Liver (tissue), 7 donors: ENCODE measurements at regions not wholly inside any gene's neighbourhood (a gene's known extent, or its start where the extent isn't known, plus 50 kb on each side); places are given as distances from the start of the nearest gene placed in this dataset.

ENCODE experiments used
- DNase-seq: peaks from one replicate; pipeline ENCODE4 v3.0.0-alpha.2; 2017; ENCODE audit warnings: low spot score
- H3K27ac ChIP-seq, 2 donors: one replicate each; pipeline ENCODE4 v1.7.0; 2013; ENCODE audit warnings: inconsistent platforms in 2 of 2, low read length in 2 of 2, control low read depth in 1 of 2, low read depth in 1 of 2, mild to moderate bottlenecking in 1 of 2
- H3K27me3 ChIP-seq, 4 donors: one replicate each; pipeline versions ENCODE4 v1.6.1 to v1.7.0; 2013; ENCODE audit warnings: low read length in 3 of 4, inconsistent platforms in 1 of 4, mild to moderate bottlenecking in 1 of 4, moderate library complexity in 1 of 4; ENCODE audit not compliant: control insufficient read depth in 4 of 4, insufficient read depth in 4 of 4
- H3K36me3 ChIP-seq, 4 donors: one replicate each; pipeline versions ENCODE4 v1.6.1 to v1.7.0; 2013; ENCODE audit warnings: low read length in 3 of 4, mild to moderate bottlenecking in 3 of 4, low read depth in 1 of 4, moderate library complexity in 1 of 4; ENCODE audit not compliant: control insufficient read depth in 4 of 4, insufficient read depth in 3 of 4
- H3K4me1 ChIP-seq, 4 donors: one replicate each; pipeline versions ENCODE4 v1.6.1 to v1.7.0; 2013; ENCODE audit warnings: low read length in 3 of 4, mild to moderate bottlenecking in 3 of 4, moderate library complexity in 1 of 4; ENCODE audit not compliant: control insufficient read depth in 4 of 4, insufficient read depth in 4 of 4
- H3K4me3 ChIP-seq, 3 donors: one replicate each; pipeline versions ENCODE4 v1.6.1 to v1.7.0; 2013; ENCODE audit warnings: low read length in 3 of 3, control low read depth in 1 of 3, low read depth in 1 of 3, mild to moderate bottlenecking in 1 of 3
- H3K9ac ChIP-seq, 2 donors: one replicate each; pipeline ENCODE4 v1.7.0; 2013; ENCODE audit warnings: low read length in 2 of 2, mild to moderate bottlenecking in 2 of 2, moderate library complexity in 2 of 2, control low read depth in 1 of 2, low read depth in 1 of 2
- H3K9me3 ChIP-seq, 4 donors: one replicate each; pipeline versions ENCODE4 v1.6.1 to v1.7.0; 2013; ENCODE audit warnings: low read length in 3 of 4; ENCODE audit not compliant: control insufficient read depth in 4 of 4
- EGR1 ChIP-seq, 2 donors: IDR thresholded peaks; 2 replicates each; pipeline ENCODE4 v1.6.1; 2016 to 2018; ENCODE audit warnings: antibody characterized with exemption in 2 of 2, low read depth in 2 of 2
- FOXA1 ChIP-seq: IDR thresholded peaks from 2 replicates; pipeline ENCODE4 v1.6.1; 2016; ENCODE audit warnings: antibody characterized with exemption
- FOXA2 ChIP-seq: IDR thresholded peaks from 2 replicates; pipeline ENCODE4 v1.6.1; 2016; ENCODE audit warnings: antibody characterized with exemption
- GABPA ChIP-seq, 2 donors: IDR thresholded peaks in 1 of 2; conservative IDR thresholded peaks in 1 of 2; 2 replicates each; pipeline ENCODE4 v1.6.1; 2016; ENCODE audit warnings: antibody characterized with exemption in 2 of 2, mild to moderate bottlenecking in 1 of 2, moderate library complexity in 1 of 2
- HNF4A ChIP-seq, 2 donors: conservative IDR thresholded peaks; 2 replicates each; pipeline ENCODE4 v1.6.1; 2016; ENCODE audit warnings: antibody characterized with exemption in 2 of 2, mild to moderate bottlenecking in 2 of 2
- HNF4G ChIP-seq: IDR thresholded peaks from 2 replicates; pipeline ENCODE4 v1.6.1; 2016; ENCODE audit warnings: antibody characterized with exemption
- JUND ChIP-seq, 2 donors: IDR thresholded peaks; 2 replicates each; pipeline ENCODE4 v1.6.1; 2016; ENCODE audit warnings: antibody characterized with exemption in 2 of 2
- NR2F2 ChIP-seq: IDR thresholded peaks from 2 replicates; pipeline ENCODE4 v1.6.1; 2016; ENCODE audit warnings: antibody characterized with exemption
- RAD21 ChIP-seq, 2 donors: IDR thresholded peaks; 2 replicates each; pipeline ENCODE4 v1.6.1; 2016; ENCODE audit warnings: antibody characterized with exemption in 2 of 2, mild to moderate bottlenecking in 2 of 2
- RXRA ChIP-seq, 2 donors: IDR thresholded peaks; 2 replicates each; pipeline ENCODE4 v1.6.1; 2017 to 2018; ENCODE audit warnings: antibody characterized with exemption in 2 of 2, mild to moderate bottlenecking in 1 of 2
- SP1 ChIP-seq: IDR thresholded peaks from 2 replicates; pipeline ENCODE4 v1.6.1; 2018; ENCODE audit warnings: antibody characterized with exemption, mild to moderate bottlenecking
- TAF1 ChIP-seq: conservative IDR thresholded peaks from 2 replicates; pipeline ENCODE4 v1.6.1; 2016; ENCODE audit warnings: antibody characterized with exemption, mild to moderate bottlenecking
- YY1 ChIP-seq: IDR thresholded peaks from 2 replicates; pipeline ENCODE4 v1.6.1; 2016; ENCODE audit warnings: antibody characterized with exemption, mild to moderate bottlenecking
- WGBS: extraction: QIAGEN DNeasy Blood & Tissue Kit; methylation state at CpG from one replicate; pipeline ENCODE4 v1.1.7; 2013; 5-methylcytosine and 5-hydroxymethylcytosine counted together
- TF ChIP-seq, protein P1 (sequence below): IDR thresholded peaks from 2 replicates; pipeline ENCODE4 v1.6.1; 2016; ENCODE audit warnings: antibody characterized with exemption
- TF ChIP-seq, protein P2 (sequence below): IDR thresholded peaks from 2 replicates; pipeline ENCODE4 v1.6.1; 2016; ENCODE audit warnings: antibody characterized with exemption
- TF ChIP-seq, protein P3 (sequence below): IDR thresholded peaks from 2 replicates; pipeline ENCODE4 v1.6.1; 2016; ENCODE audit warnings: antibody characterized with exemption
- TF ChIP-seq, protein P4 (sequence below): IDR thresholded peaks from 2 replicates; pipeline ENCODE4 v1.6.1; 2016; ENCODE audit warnings: antibody characterized with exemption, mild to moderate bottlenecking
- donor health status: healthy.
- donor health status: healthy.
- donor health status: healthy.
- donor health status: healthy.

DNA sequence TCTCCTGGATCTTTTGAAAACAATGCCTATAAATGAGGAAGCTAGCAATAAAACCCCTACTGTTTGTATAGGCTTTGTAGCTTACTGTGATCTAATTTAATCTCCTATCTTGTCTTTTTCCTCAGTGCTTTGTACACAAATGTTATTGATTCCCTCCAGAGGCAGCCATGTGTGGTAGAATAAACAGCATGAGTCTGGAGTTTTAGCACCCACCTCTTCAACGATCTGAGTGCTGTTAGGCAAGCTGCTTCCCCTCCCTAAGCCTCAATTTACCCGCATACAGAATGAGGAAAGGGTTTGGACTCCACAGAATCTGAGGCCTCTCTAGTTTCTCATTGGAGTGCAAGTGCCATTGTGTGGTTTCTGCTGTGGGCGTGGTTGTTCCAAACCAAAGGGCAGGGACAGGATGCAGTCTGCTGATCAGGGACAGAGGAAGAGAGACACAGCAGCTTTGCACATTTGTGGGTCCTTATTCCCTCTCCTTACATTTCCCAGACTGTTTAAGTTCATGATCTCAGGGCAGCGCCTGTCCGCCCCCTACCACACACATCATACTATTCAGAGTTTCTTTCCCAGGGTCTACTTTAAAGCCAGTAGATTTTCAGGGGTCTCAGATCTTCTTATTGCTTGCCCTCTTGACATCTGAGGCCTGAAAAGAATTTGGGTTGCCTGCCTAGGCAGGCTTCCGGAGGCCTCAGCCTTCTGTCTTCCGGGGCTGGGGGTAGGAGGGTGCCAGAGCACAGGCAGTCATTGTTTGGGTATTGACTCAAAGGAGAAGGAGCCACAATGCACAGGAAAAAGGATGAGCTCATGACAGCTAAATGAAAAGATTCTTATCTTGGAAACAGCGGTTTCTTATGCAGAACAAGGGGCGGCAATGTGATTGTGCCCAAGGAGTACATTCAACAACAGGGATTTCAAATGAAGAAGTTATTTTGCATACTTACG is 114.9 kb upstream of the TEX13D start (continued):
- TF ChIP-seq, protein P1, sequence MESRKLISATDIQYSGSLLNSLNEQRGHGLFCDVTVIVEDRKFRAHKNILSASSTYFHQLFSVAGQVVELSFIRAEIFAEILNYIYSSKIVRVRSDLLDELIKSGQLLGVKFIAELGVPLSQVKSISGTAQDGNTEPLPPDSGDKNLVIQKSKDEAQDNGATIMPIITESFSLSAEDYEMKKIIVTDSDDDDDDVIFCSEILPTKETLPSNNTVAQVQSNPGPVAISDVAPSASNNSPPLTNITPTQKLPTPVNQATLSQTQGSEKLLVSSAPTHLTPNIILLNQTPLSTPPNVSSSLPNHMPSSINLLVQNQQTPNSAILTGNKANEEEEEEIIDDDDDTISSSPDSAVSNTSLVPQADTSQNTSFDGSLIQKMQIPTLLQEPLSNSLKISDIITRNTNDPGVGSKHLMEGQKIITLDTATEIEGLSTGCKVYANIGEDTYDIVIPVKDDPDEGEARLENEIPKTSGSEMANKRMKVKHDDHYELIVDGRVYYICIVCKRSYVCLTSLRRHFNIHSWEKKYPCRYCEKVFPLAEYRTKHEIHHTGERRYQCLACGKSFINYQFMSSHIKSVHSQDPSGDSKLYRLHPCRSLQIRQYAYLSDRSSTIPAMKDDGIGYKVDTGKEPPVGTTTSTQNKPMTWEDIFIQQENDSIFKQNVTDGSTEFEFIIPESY, result no peak
- TF ChIP-seq TAF1 (no peak), JUND (IDR thresholded peaks at IDR 0.05) (no peak)
- TF ChIP-seq, protein P2, sequence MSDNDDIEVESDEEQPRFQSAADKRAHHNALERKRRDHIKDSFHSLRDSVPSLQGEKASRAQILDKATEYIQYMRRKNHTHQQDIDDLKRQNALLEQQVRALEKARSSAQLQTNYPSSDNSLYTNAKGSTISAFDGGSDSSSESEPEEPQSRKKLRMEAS, result no peak

DNA sequence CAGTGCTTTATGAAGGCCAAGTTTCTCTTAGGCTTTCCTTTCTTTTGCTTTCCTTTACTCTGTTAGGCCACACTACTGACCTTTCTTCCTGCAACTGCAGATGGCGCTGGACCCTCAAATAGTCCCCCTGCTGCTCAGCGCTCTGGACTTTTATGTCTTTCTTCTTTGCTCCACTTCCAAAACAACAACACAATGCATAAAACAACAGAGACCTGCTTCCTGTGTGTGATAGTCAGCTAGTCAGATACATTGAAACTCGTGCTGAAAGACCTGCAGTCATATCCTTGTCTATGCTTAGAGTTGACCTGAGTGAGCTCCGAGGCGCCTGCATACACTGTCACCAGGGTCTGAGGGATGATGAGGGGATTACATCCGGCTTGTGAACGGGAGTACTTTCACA is 108.9 kb upstream of the TEX13D start:
- no peak for DNase-seq
- TF ChIP-seq, protein P3, sequence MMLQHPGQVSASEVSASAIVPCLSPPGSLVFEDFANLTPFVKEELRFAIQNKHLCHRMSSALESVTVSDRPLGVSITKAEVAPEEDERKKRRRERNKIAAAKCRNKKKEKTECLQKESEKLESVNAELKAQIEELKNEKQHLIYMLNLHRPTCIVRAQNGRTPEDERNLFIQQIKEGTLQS, result no peak
- TF ChIP-seq FOXA2 (no peak), NR2F2 (no peak), TAF1 (no peak), HNF4A (conservative IDR thresholded peaks at IDR 0.05) (no peak), SP1 (no peak), JUND (IDR thresholded peaks at IDR 0.05) (no peak)
- TF ChIP-seq, protein P4, sequence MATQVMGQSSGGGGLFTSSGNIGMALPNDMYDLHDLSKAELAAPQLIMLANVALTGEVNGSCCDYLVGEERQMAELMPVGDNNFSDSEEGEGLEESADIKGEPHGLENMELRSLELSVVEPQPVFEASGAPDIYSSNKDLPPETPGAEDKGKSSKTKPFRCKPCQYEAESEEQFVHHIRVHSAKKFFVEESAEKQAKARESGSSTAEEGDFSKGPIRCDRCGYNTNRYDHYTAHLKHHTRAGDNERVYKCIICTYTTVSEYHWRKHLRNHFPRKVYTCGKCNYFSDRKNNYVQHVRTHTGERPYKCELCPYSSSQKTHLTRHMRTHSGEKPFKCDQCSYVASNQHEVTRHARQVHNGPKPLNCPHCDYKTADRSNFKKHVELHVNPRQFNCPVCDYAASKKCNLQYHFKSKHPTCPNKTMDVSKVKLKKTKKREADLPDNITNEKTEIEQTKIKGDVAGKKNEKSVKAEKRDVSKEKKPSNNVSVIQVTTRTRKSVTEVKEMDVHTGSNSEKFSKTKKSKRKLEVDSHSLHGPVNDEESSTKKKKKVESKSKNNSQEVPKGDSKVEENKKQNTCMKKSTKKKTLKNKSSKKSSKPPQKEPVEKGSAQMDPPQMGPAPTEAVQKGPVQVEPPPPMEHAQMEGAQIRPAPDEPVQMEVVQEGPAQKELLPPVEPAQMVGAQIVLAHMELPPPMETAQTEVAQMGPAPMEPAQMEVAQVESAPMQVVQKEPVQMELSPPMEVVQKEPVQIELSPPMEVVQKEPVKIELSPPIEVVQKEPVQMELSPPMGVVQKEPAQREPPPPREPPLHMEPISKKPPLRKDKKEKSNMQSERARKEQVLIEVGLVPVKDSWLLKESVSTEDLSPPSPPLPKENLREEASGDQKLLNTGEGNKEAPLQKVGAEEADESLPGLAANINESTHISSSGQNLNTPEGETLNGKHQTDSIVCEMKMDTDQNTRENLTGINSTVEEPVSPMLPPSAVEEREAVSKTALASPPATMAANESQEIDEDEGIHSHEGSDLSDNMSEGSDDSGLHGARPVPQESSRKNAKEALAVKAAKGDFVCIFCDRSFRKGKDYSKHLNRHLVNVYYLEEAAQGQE, result no peak
- no peak overlapping the region for H3K27ac ChIP-seq
- H3K9me3 ChIP-seq, result no peaks in the 10 kb centered on the region
- H3K4me1 ChIP-seq, result peaks cover 0 to 2% (median 0%) of the 10 kb centered on the region in 4 donors
- peaks cover 0 to 2% (median 0%) of the 10 kb centered on the region in 4 donors for H3K27me3 ChIP-seq
- 66% methylated on average over 7 of the region's 7 CpGs for WGBS
- H3K9ac ChIP-seq, result no peak overlapping the region
- H3K36me3 ChIP-seq, result no peaks in the 10 kb centered on the region
- H3K4me3 ChIP-seq, result no peak overlapping the region

DNA sequence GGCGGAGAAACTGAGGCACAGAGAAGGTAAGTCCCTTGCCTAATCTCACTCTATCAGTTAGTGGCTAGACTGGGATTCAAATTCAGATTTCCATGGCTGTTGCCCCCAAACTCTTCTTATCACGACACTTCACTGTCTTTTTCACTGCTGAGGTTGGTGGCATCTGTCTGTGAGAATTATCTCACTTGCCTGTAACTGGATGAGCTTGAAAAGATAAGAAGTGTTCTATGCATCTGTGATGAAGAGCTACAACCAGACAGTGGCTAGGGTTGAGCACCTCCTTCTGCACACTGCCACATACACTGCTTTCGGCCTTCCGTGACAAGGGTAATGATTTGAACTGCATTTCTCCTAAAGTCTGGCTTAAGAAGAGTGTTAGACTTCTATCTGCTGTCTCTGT is 107.9 kb upstream of the TEX13D start:
- WGBS, result 94% methylated on average over 4 of the region's 4 CpGs
- H3K4me1 ChIP-seq, result peaks cover 0 to 2% (median 0%) of the 10 kb centered on the region in 4 donors
- H3K9me3 ChIP-seq, result no peaks in the 10 kb centered on the region
- no peak overlapping the region for H3K9ac ChIP-seq
- no peak for DNase-seq
- H3K27me3 ChIP-seq, result peaks cover 0 to 2% (median 0%) of the 10 kb centered on the region in 4 donors
- H3K27ac ChIP-seq, result no peak overlapping the region
- no peak overlapping the region for H3K4me3 ChIP-seq
- no peaks in the 10 kb centered on the region for H3K36me3 ChIP-seq
- TF ChIP-seq, protein P3, result no peak
- TF ChIP-seq TAF1 (no peak), RAD21 (IDR thresholded peaks at IDR 0.05) (no peak), YY1 (no peak), HNF4G (no peak), NR2F2 (no peak), JUND (IDR thresholded peaks at IDR 0.05) (no peak), SP1 (no peak), RXRA (IDR thresholded peaks at IDR 0.05) (no peak), GABPA (IDR thresholded peaks at IDR 0.05 in 1 of 2, conservative IDR thresholded peaks at IDR 0.05 in 1 of 2) (no peak), FOXA2 (no peak), EGR1 (IDR thresholded peaks at IDR 0.05; ENCODE audit: low read depth in 2 of 2) (no peak), FOXA1 (no peak)
- TF ChIP-seq, protein P1, result no peak
- TF ChIP-seq, protein P2, result no peak
